ENCODE measurements at regions not wholly inside any gene's neighbourhood (a gene's known extent, or its start where the extent isn't known, plus 50 kb on each side); places are given as distances from the start of the nearest gene placed in this dataset.

- WGBS, 2 donors (ENCODE audit: low coverage in 1 of 2): 40 to 48% methylated on average over 4 of the region's 4 CpGs
- TF ChIP-seq EP300 (IDR thresholded peaks at IDR 0.05) (no peak), POLR2AphosphoS5 (IDR thresholded peaks at IDR 0.05) (no peak), CTCF (IDR thresholded peaks at IDR 0.05) (no peak), POLR2A (IDR thresholded peaks at IDR 0.05) (no peak)
These were observed 331.9 kb upstream of the TSHZ3 start for GRCh38 chr19:31681121-31681520.

DNA sequence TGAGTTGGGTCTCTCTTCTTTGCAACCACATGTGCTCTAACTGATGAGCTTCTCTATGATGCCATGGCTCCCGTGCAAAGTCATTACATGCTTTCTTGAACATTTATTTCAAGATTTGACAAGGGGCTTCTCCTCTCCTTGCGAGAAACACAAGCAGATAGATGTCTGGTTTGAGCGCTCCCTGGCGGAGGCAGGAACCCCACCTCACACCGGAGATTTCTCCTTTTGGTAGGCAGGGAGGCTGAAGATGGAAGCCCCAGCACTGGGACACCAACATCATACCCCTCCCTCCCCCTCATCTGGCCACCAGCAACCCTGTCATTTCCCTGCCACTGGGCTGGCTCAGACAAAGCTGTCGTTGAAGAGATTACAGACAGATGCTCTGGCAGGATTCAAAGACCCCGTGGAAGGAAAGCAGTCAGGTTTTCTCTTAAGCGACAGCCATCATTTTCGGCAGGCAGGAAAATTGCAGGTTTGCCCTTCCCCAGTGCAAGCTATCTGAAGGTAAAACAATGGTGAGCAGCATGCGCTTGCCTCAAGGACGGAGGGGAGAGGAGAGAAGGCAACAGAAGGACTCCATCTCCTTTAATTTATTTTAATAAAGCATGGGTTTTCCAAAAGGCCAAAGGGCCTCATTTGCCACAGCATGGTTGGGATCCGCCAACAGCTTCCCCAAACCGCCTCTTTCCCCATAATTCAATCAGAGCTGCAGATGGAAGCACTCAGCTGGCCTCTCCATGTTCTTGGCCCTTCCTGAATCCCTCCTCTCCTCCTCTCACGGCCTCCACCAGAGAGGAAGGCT is 344.1 kb upstream of the TSHZ3 start:
- Histone ChIP-seq H3K9me3 (peaks cover 0 to 10% (median 0%) of the 10 kb centered on the region in 3 donors), H3K4me3 (no peak overlapping the region), H3K27ac (no peak overlapping the region), H3K36me3 (no peaks in the 10 kb centered on the region), H3K4me1 (no peaks in the 10 kb centered on the region), H3K27me3 (no peaks in the 10 kb centered on the region)
- TF ChIP-seq POLR2AphosphoS5 (IDR thresholded peaks at IDR 0.05) (no peak), CTCF (IDR thresholded peaks at IDR 0.05) (no peak), POLR2A (IDR thresholded peaks at IDR 0.05) (no peak), EP300 (IDR thresholded peaks at IDR 0.05) (no peak)
- WGBS, 2 donors (ENCODE audit: low coverage in 1 of 2): 79 to 90% methylated on average over 9 of the region's 14 CpGs
- ATAC-seq: no peak

More at GRCh38 chr19:31681121-31681520, 331.9 kb upstream of the TSHZ3 start:
- no peaks in the 10 kb centered on the region for H3K36me3 ChIP-seq
- H3K4me1 ChIP-seq: no peaks in the 10 kb centered on the region
- H3K4me3 ChIP-seq: no peak overlapping the region
- no peak for ATAC-seq
- H3K9me3 ChIP-seq: no peaks in the 10 kb centered on the region
- no peak overlapping the region for H3K27ac ChIP-seq
- H3K27me3 ChIP-seq: no peaks in the 10 kb centered on the region

DNA sequence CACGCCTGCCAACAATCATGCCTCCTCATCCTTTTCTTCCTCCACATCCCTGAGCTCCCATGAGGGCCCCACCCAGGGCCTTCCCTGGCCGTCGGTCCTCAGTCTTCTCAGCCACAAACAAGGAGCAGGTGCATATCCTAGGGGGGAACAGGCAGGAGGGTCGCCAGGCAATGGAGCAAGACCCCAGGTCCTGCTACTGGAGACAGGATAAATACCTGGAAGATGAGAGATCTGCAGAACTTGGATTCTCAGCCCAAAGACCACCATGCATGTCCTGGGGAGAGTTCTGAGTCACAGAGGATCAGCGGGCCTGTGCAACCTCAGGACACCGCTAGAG is 344.7 kb upstream of the TSHZ3 start:
- no peaks in the 10 kb centered on the region for H3K27me3 ChIP-seq
- H3K4me1 ChIP-seq: no peaks in the 10 kb centered on the region
- WGBS, 2 donors (ENCODE audit: low coverage in 1 of 2): 76 to 87% methylated on average over 3 of the region's 6 CpGs
- TF ChIP-seq POLR2A (IDR thresholded peaks at IDR 0.05) (no peak), POLR2AphosphoS5 (IDR thresholded peaks at IDR 0.05) (no peak), EP300 (IDR thresholded peaks at IDR 0.05) (no peak), CTCF (IDR thresholded peaks at IDR 0.05) (no peak)
- H3K27ac ChIP-seq: no peak overlapping the region
- H3K4me3 ChIP-seq: no peak overlapping the region
- no peak for ATAC-seq
- H3K9me3 ChIP-seq: peaks cover 0 to 8% (median 0%) of the 10 kb centered on the region in 3 donors
- H3K36me3 ChIP-seq: no peaks in the 10 kb centered on the region

- Histone ChIP-seq H3K27me3 (no peaks in the 10 kb centered on the region), H3K36me3 (no peaks in the 10 kb centered on the region), H3K4me1 (no peaks in the 10 kb centered on the region), H3K9me3 (no peaks in the 10 kb centered on the region), H3K27ac (no peak overlapping the region), H3K4me3 (no peak overlapping the region)
- WGBS, 2 donors (ENCODE audit: low coverage in 1 of 2): 91% methylated on average over 2 of the region's 3 CpGs; no CpG with 5 or more reads in 1 of the 2 donors
- TF ChIP-seq EP300 (IDR thresholded peaks at IDR 0.05): no peak
- TF ChIP-seq POLR2A (IDR thresholded peaks at IDR 0.05): no peak
- no peak for TF ChIP-seq CTCF (IDR thresholded peaks at IDR 0.05)
- TF ChIP-seq POLR2AphosphoS5 (IDR thresholded peaks at IDR 0.05): no peak
- ATAC-seq: no peak
These were observed 345.5 kb upstream of the TSHZ3 start for GRCh38 chr19:31694761-31695160.

DNA sequence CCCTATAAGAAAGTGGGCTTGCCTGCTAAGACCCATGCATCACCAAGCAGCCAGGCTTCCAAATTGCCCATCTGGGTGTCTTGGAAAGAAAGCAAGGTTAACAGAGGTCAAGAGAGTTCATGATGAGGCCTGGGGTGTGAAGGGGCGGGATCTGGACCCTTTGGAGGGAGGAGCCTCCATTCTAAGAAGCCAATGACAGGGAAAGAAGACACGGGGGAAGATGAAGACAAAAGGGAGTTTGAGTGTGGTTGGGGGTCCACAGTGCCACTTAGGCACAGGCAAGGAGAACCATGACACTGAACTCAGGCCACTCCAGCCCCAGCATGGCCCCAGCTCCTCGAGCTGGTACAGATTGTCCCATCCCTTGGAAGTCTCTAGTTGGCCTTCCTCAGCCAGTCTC is 350.2 kb upstream of the TSHZ3 start:
- ATAC-seq: no peak
- 90% methylated on average over 2 of the region's 3 CpGs; no CpG with 5 or more reads in 1 of the 2 donors for WGBS, 2 donors (ENCODE audit: low coverage in 1 of 2)
- H3K4me1 ChIP-seq: no peaks in the 10 kb centered on the region

More for the DNA sequence above, 350.2 kb upstream of the TSHZ3 start:
- Histone ChIP-seq H3K27ac (no peak overlapping the region), H3K36me3 (no peaks in the 10 kb centered on the region), H3K27me3 (no peaks in the 10 kb centered on the region), H3K9me3 (peaks cover 0 to 9% (median 0%) of the 10 kb centered on the region in 3 donors), H3K4me3 (no peak overlapping the region)
- TF ChIP-seq CTCF (IDR thresholded peaks at IDR 0.05) (no peak), POLR2A (IDR thresholded peaks at IDR 0.05) (no peak), EP300 (IDR thresholded peaks at IDR 0.05) (no peak), POLR2AphosphoS5 (IDR thresholded peaks at IDR 0.05) (no peak)

Data from gastroesophageal sphincter (tissue), 4 donors.